Kidney glomerular epithelial cell (primary cell): ENCODE measurements at regions not wholly inside any gene's neighbourhood (a gene's known extent, or its start where the extent isn't known, plus 50 kb on each side); places are given as distances from the start of the nearest gene placed in this dataset.

Experiments
- DNase-seq: peaks from one replicate; lab custom pipeline; 2025; lab: John Stamatoyannopoulos, UW

- DNase-seq, result no peak
Observed at GRCh38 chr15:66932634-66933024, 132.8 kb upstream of the SMAD3 start.

GRCh38 chr15:66933932-66934867 lies 131.2 kb upstream of the SMAD3 start:
- DNase-seq, result no peak

GRCh38 chr15:66934868-66935520 lies 130.4 kb upstream of the SMAD3 start:
- DNase-seq, result no peak

- DNase-seq, result no peak
Observed at GRCh38 chr15:66935688-66936087, 129.7 kb upstream of the SMAD3 start.

- DNase-seq, result no peak
Observed at GRCh38 chr15:66936109-66936860, 129.1 kb upstream of the SMAD3 start.

- DNase-seq, result no peak
Observed at GRCh38 chr15:66936861-66937582, 128.4 kb upstream of the SMAD3 start.

- no peak for DNase-seq
Observed at GRCh38 chr15:66937588-66937987, 127.8 kb upstream of the SMAD3 start.

GRCh38 chr15:66938114-66938830 lies 127.1 kb upstream of the SMAD3 start:
- DNase-seq, result no peak

GRCh38 chr15:66939016-66939415 lies 126.4 kb upstream of the SMAD3 start:
- no peak for DNase-seq

- DNase-seq, result no peak
Observed at GRCh38 chr15:66939451-66940023, 125.9 kb upstream of the SMAD3 start.

GRCh38 chr15:66940368-66940767 lies 125.0 kb upstream of the SMAD3 start:
- no peak for DNase-seq

- DNase-seq, result no peak
Observed at GRCh38 chr15:66941108-66941711, 124.2 kb upstream of the SMAD3 start.

GRCh38 chr15:66941791-66942190 lies 123.6 kb upstream of the SMAD3 start:
- no peak for DNase-seq

GRCh38 chr15:66942649-66943390 lies 122.6 kb upstream of the SMAD3 start:
- no peak for DNase-seq

GRCh38 chr15:66943456-66944095 lies 121.8 kb upstream of the SMAD3 start:
- no peak for DNase-seq

GRCh38 chr15:66944121-66944520 lies 121.3 kb upstream of the SMAD3 start:
- DNase-seq, result no peak

- DNase-seq, result no peak
Observed at GRCh38 chr15:66945286-66945685, 120.1 kb upstream of the SMAD3 start.

GRCh38 chr15:66945842-66946241 lies 119.6 kb upstream of the SMAD3 start:
- DNase-seq, result no peak

GRCh38 chr15:66946578-66947164 lies 118.7 kb upstream of the SMAD3 start:
- DNase-seq, result peak; percentile 60
